ENCODE measurements at regions not wholly inside any gene's neighbourhood (a gene's known extent, or its start where the extent isn't known, plus 50 kb on each side); places are given as distances from the start of the nearest gene placed in this dataset.

- no peak overlapping the region for H3K27ac Mint-ChIP-seq
- peaks cover 11% of the 10 kb centered on the region for H3K9me3 Mint-ChIP-seq
- H3K27me3 Mint-ChIP-seq (ENCODE audit: insufficient read depth) = no peaks in the 10 kb centered on the region
- no peak overlapping the region for H3K4me3 Mint-ChIP-seq
- no peaks in the 10 kb centered on the region for H3K36me3 Mint-ChIP-seq (ENCODE audit: low read depth)
- TF ChIP-seq CTCF (IDR thresholded peaks at IDR 0.05) = no peak
- no peak for DNase-seq
- H3K4me1 Mint-ChIP-seq (ENCODE audit: low read depth) = no peaks in the 10 kb centered on the region
Observed at GRCh38 chr4:31327031-31327430, 606.9 kb downstream of the PCDH7 start.

- peaks cover 11% of the 10 kb centered on the region for H3K9me3 Mint-ChIP-seq
- TF ChIP-seq CTCF (IDR thresholded peaks at IDR 0.05) = no peak
- no peak for DNase-seq
- no peak overlapping the region for H3K4me3 Mint-ChIP-seq
- no peak overlapping the region for H3K27ac Mint-ChIP-seq
- H3K36me3 Mint-ChIP-seq (ENCODE audit: low read depth) = no peaks in the 10 kb centered on the region
- no peaks in the 10 kb centered on the region for H3K27me3 Mint-ChIP-seq (ENCODE audit: insufficient read depth)
- no peaks in the 10 kb centered on the region for H3K4me1 Mint-ChIP-seq (ENCODE audit: low read depth)
Observed at GRCh38 chr4:31328932-31329331, 608.8 kb downstream of the PCDH7 start.

GRCh38 chr4:31334086-31334910, 614.1 kb downstream of the PCDH7 start:
- no peak for DNase-seq

GRCh38 chr4:31338000-31338399, 617.8 kb downstream of the PCDH7 start:
- TF ChIP-seq CTCF (IDR thresholded peaks at IDR 0.05) = no peak
- Mint-ChIP-seq H3K4me1 (ENCODE audit: low read depth) (no peaks in the 10 kb centered on the region), H3K27ac (no peak overlapping the region), H3K4me3 (no peak overlapping the region), H3K9me3 (peaks cover 49% of the 10 kb centered on the region), H3K27me3 (ENCODE audit: insufficient read depth) (no peaks in the 10 kb centered on the region), H3K36me3 (ENCODE audit: low read depth) (no peaks in the 10 kb centered on the region; the same call in 1 of the 2 replicates)
- DNase-seq = no peak

More at GRCh38 chr4:31334086-31334910, 614.1 kb downstream of the PCDH7 start:
- H3K4me1 Mint-ChIP-seq (ENCODE audit: low read depth) = no peaks in the 10 kb centered on the region
- H3K9me3 Mint-ChIP-seq = peaks cover 21% of the 10 kb centered on the region
- TF ChIP-seq CTCF (IDR thresholded peaks at IDR 0.05) = no peak
- H3K4me3 Mint-ChIP-seq = no peak overlapping the region
- no peak overlapping the region for H3K27ac Mint-ChIP-seq
- H3K36me3 Mint-ChIP-seq (ENCODE audit: low read depth) = no peaks in the 10 kb centered on the region; the same call in 1 of the 2 replicates
- H3K27me3 Mint-ChIP-seq (ENCODE audit: insufficient read depth) = no peaks in the 10 kb centered on the region

- no peak for TF ChIP-seq CTCF (IDR thresholded peaks at IDR 0.05)
- DNase-seq = no peak
Observed at GRCh38 chr4:31341601-31342359, 621.6 kb downstream of the PCDH7 start.

More at GRCh38 chr4:31341601-31342359, 621.6 kb downstream of the PCDH7 start:
- H3K4me3 Mint-ChIP-seq = no peak overlapping the region
- peaks cover 47% of the 10 kb centered on the region for H3K9me3 Mint-ChIP-seq
- no peak overlapping the region for H3K27ac Mint-ChIP-seq
- no peaks in the 10 kb centered on the region for H3K36me3 Mint-ChIP-seq (ENCODE audit: low read depth)
- H3K27me3 Mint-ChIP-seq (ENCODE audit: insufficient read depth) = no peaks in the 10 kb centered on the region
- no peaks in the 10 kb centered on the region for H3K4me1 Mint-ChIP-seq (ENCODE audit: low read depth)

Data from HFFc6 (cell line).